22Rv1 (cell line): ENCODE measurements at regions not wholly inside any gene's neighbourhood (a gene's known extent, or its start where the extent isn't known, plus 50 kb on each side); places are given as distances from the start of the nearest gene placed in this dataset.

ENCODE experiments used
- ZFX ChIP-seq: fragments of 450-650 bp; IDR thresholded peaks from 2 replicates; pipeline ENCODE4 v1.6.1; 2017; ENCODE audit warnings: antibody characterized with exemption, borderline replicate concordance
- TF ChIP-seq, protein P1 (sequence below): fragments of 450-650 bp; IDR thresholded peaks from 2 replicates; pipeline ENCODE4 v1.5.1; 2017; ENCODE audit warnings: mild to moderate bottlenecking

DNA sequence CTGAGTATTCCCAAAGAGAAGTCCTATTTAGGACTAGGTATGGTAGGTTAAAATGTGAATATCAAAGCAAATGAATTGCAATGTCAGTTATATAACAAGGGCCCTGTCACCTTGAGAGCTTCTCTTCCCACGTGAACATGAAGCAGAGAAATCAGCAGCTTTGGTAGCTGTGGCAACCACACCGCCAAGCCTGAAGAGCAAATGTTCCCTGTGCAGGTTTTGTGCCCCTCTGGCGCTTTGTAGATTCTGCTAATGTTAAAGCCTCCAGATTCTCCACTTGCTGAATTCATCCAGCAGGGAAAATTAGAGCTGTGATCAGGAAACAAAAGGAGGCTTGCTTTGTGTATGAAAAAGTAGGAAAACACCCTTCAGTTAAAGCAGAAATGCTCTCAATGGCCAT, 322.6 kb downstream of the RBM43 start:
- TF ChIP-seq, protein P1, sequence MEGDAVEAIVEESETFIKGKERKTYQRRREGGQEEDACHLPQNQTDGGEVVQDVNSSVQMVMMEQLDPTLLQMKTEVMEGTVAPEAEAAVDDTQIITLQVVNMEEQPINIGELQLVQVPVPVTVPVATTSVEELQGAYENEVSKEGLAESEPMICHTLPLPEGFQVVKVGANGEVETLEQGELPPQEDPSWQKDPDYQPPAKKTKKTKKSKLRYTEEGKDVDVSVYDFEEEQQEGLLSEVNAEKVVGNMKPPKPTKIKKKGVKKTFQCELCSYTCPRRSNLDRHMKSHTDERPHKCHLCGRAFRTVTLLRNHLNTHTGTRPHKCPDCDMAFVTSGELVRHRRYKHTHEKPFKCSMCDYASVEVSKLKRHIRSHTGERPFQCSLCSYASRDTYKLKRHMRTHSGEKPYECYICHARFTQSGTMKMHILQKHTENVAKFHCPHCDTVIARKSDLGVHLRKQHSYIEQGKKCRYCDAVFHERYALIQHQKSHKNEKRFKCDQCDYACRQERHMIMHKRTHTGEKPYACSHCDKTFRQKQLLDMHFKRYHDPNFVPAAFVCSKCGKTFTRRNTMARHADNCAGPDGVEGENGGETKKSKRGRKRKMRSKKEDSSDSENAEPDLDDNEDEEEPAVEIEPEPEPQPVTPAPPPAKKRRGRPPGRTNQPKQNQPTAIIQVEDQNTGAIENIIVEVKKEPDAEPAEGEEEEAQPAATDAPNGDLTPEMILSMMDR: no peak
- no peak for TF ChIP-seq ZFX
